Glomerular endothelial cell (primary cell): ENCODE measurements at regions not wholly inside any gene's neighbourhood (a gene's known extent, or its start where the extent isn't known, plus 50 kb on each side); places are given as distances from the start of the nearest gene placed in this dataset.
"Not testable (repeated sequence)": the region's sequence is repeated elsewhere in the genome, so short reads cannot be mapped to it uniquely, and the experiment has no call there.

Source experiments
- DNase-seq: peaks from one replicate; pipeline ENCODE4 v3.0.0-alpha.2; 2011; ENCODE audit warnings: low read depth, low spot score; ENCODE audit errors: extremely low read depth

- no peak for DNase-seq
These were observed 571.4 kb downstream of the PTPRU start for GRCh38 chr1:29807689-29808088.

DNA sequence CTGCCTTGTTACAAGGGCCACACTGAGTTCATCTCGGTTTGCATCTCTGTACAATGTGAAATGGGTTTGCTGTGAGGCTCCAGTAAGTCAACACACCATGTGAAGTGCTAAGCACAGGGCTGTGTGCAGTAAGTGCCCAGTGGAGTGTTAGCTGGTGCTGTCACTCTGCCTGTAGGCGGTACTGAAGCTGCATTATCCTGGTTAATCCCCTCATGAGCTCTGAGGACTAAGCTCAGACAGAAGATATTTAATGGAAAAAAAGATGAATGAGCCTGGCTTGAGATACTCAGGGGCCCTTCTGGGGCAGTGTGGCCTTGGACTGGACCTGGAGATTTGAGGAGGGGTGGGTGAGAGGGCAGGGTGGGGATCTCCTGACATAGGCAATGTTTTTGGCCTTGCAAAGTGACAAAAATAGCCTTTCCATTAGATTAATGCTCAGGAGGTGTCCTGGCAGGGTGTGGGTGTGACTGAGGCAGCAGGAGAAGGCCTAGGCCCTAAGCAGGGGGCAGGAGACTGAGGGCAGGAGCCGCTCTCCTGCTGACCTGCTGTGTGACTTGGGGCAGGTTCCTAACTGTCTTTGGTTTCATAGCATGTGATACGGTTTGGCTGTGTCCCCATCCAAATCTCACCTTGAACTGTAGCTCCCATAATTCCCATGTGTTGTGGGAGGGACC lies 570.5 kb downstream of the PTPRU start:
- no peak for DNase-seq

DNA sequence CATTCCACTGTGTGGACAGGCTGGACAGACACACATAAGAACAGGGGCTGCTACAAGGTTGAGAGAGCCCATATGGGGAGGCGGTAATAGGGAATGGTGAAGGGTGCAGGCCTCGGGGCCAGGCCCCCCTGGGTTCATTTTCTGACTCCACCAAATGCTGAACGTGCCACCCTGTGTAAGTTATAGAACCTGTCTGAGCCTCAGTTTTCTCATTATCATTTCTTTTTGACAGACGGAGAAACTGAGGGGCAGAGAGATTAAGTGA lies 569.5 kb downstream of the PTPRU start:
- no peak for DNase-seq

- no peak for DNase-seq
These were observed 569.0 kb downstream of the PTPRU start for GRCh38 chr1:29805122-29805895.

DNA sequence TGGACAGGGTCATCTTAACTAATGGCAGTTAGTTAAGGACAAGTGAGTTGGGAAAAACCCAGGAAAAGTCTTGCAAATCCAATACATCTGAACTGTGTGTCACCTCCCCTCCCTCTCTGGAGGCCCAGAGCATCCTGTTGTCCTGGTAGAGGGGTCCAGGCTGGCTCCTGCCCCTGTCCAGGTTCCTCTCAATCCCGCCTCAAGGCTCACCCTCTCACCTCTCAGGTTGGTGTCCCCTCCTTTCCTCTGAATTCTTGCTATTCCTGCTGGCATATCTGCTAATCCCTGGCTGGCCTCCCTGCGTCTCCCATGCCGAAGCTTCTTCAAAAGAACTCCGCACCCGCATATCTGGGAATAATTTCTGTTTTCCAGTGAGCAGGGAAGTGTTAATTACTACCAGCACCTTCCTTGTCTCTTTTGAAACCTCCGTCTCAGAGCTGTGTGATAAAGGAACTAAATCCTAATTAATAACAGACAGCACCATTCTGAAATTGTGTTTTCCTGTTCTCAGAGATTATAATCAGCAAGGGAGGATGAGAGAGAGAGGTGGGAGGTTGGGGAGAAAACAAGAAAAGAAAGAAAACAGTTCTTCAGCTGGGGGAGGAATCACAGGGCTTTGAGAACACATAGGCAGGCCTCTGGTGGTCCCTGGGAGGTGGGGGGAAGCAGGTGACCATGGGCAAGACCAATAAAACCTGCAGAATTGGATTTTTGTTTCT lies 568.0 kb downstream of the PTPRU start:
- no peak for DNase-seq

DNA sequence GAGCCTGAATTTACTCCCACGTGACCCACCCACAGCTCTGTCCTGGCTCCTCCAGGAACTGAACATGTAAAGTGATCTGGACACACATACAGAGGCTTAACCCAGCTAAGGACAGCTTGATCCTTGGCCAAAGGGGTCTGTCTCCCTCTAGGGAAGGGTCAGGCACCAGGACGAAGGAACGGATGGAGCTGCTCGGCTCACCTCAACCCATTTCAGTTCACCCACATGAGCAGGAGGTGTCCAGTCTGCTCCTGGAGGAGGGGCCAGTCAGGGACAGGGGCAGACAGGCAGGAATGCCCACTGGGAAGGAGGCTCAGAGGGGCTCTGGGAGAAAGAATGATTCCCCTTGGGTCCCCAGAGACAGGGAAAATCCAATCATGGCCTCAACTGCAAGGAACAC lies 567.2 kb downstream of the PTPRU start:
- no peak for DNase-seq

- no peak for DNase-seq
These were observed 566.1 kb downstream of the PTPRU start for GRCh38 chr1:29802181-29803068.

GRCh38 chr1:29801561-29801973 lies 565.2 kb downstream of the PTPRU start:
- no peak for DNase-seq

DNA sequence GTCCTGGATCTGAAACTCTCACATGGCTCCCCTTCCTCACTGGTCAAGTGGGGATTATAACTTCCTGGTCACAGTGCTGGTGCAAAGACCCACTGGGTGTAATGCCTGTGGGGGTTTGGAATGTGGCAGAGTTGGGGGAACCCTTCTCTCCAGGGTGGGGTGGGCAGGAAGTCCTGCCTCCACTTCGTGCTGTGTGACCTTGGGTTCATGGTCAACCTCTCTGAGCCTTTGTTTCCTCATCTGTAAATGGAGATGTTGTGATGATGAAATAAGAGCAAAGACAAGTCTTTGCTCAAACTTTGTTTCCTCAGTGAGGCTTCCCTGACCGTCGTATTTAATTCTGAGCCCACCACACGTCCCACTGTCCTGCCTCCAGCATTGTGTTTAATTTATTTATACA lies 564.7 kb downstream of the PTPRU start:
- no peak for DNase-seq

GRCh38 chr1:29800522-29800956 lies 564.2 kb downstream of the PTPRU start:
- DNase-seq, result no peak

DNA sequence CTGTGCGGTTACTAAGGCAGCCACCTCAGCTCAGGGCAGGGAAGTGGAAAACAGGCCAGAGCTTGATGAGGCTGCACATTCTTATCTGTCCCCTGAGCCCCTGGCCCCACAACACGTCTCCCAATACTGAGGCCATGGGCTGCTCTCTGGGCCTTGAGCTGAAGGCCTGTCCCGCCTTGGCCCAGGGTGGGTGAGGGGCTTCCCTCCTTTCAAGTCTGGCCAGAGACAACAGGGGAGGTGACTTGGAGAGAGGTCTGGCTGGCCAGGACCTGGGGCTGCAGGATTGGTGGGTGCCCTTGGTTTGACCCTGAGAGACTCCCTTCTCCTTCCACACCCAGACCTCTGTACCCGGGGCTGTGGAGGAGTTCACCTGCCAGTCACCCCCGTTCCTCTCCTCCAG lies 563.8 kb downstream of the PTPRU start:
- DNase-seq, result no peak

DNA sequence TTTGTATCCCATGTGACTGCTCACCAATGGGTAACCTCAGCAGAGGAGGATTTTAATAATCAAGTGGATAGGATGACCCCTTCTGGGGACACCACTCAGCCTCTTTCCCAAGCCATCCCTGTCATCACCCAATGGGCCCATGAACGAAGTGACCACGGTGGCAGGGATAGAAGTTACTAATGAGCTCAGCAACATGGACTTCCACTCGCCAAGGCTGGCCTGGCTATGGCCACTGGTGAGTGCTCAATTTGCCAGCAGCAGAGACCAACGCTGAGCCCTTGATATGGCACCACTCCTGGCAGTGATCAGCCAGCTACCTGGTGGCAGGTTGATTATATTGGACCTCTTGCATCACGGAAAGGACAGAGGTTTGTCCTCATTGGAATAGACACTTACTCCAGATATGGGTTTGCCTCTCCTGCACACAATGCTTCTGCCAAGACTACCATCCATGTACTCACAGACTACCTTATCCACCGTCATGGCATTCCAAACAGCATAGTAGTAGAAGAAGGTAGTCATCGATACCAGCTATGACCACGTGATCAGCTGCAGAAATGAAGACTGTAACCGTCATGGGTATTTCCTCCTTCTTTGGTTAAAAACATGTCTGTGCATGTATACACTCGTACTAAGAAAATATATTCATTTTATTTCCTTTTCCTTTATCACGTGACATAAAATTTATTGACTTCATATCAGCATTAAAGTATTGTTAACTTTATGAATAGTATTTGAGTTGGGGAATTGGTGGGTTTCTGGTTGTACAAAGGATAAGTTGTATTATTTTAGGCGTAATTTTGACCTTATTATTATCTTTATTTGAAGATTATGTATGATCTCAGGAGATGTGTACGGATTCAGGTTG lies 562.6 kb downstream of the PTPRU start:
- no peak for DNase-seq

DNA sequence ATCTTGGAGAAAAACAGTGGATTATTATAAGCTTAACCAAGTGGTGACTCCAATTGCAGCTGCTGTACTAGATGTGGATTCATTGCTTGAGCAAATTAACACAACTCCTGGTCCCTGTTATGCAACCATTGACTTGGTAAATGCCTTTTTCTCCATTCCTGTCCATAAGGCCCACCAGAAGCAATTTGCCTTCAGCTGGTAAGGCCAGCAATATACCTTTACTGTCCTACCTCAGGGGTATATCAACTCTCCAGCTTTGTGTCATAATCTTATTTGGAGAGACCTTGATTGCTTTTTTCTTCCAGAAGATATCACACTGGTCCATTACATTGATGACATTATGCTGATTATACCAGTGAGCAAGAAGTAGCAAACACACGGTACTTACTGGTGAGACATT lies 560.8 kb downstream of the PTPRU start:
- DNase-seq, result not testable (repeated sequence)

GRCh38 chr1:29795965-29796364 lies 559.6 kb downstream of the PTPRU start:
- not testable (repeated sequence) for DNase-seq

DNA sequence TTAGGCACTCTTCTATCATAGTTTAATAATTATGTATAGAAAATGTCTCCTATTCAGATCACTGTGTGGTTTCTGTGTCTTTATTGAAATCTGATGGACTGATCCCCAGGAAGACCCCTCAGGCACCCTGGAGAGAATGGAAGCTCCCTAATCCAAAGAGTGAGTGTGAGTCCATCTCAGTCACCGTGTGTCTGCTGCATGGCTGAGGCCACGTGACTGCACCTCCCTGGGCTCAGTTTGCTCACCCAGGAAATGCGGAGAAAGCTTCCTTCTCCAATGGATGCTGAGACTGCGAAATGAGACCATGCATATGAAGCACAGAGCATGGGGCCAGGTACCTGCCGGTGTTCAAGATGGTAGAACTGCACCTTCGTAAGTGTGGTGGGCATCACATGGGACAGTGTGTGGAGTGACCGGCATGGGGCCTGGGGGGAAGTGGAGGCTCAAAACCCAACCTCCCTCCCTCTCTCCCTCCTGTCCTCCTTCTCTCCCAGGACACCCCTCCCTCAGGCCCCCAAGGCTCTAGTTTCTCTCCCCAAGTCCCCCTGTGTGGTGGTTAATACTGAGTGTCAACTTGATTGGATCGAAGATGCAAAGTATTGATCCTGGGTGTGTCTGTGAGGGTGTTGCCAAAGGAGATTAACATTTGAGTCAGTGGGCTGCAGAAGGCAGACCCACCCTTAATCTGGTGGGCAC lies 557.5 kb downstream of the PTPRU start:
- DNase-seq, result no peak

GRCh38 chr1:29793101-29793546 lies 556.8 kb downstream of the PTPRU start:
- DNase-seq, result peak; percentile 42

DNA sequence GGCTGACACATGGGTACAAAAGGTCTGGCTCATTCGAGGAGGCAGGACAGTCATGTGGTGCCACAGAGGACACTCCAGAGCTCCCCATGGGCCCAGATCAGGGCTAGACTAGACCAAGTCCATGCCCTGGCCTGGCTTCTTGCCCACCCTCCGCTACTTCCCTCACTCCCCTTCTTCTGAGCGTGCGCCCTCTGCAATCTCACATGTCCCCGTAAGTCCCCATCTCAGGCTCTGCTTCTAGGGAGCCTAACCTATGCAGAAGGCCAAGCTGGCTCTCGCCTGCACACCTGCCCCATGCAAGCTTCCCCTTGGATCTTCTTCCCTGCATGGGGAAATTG lies 553.6 kb downstream of the PTPRU start:
- no peak for DNase-seq

- no peak for DNase-seq
These were observed 553.0 kb downstream of the PTPRU start for GRCh38 chr1:29789221-29789909.
